HG03354 (cell line): ENCODE measurements at regions not wholly inside any gene's neighbourhood (a gene's known extent, or its start where the extent isn't known, plus 50 kb on each side); places are given as distances from the start of the nearest gene placed in this dataset.
"Not testable (repeated sequence)": the region's sequence is repeated elsewhere in the genome, so short reads cannot be mapped to it uniquely, and the experiment has no call there.

Source experiments
- ATAC-seq: cut with Tn5 transposase; IDR thresholded peaks from one replicate; pipeline ENCODE4 v1.9.1; 2021; ENCODE audit warnings: mild to moderate bottlenecking; ENCODE audit not compliant: unreplicated experiment, poor library complexity, severe bottlenecking

DNA sequence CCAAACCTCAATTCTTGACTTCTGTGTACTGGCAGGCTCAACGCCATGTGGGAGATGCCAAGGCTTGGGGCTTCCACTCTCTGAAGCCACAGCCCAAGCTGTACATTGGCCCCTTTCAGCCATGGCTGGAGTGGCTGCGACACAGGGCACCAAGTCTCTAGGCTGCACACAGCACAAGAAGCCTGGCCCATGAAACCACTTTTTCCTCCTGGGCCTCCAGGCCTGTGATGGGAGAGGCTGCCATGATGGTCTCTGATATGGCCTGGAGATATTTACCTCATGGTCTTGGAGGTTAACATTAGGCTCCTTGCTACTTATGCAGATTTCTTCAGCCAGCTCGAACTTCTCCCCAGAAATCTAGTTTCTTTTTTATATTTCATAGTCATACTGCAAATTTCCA, 724.1 kb downstream of the RNF144A start:
- ATAC-seq, result not testable (repeated sequence)

GRCh38 chr2:7646024-7646423, 728.8 kb downstream of the RNF144A start:
- no peak for ATAC-seq

GRCh38 chr2:7646661-7647060, 729.4 kb downstream of the RNF144A start:
- ATAC-seq, result no peak

DNA sequence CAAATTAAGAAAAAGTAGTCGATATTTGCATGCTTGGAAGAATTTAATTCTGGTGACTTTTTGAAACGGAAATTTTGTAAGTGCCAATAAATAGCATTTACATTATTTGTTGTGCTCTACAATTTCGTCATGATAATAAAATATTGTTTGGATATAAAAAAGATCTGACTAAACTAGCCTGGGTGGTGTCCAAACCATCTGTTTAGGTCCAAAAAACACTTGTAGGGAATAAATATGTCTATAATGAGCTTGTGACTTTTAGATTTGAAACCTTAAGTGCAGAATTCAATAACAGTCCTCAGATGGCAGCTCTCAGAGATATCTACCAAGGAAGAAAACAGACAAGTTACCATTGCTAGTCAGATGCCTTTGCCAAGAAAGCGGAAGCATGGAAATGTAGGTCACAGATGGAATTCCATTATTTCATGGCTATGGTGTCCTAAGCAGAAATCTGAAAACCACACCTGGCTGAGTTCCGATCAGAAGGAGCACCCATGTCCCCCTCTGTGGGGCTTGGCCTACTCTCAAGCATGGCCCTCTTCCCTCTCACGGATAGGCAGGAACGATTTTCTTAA, 731.1 kb downstream of the RNF144A start:
- ATAC-seq, result no peak

- no peak for ATAC-seq
Measured at GRCh38 chr2:7649461-7650228, 732.4 kb downstream of the RNF144A start.

DNA sequence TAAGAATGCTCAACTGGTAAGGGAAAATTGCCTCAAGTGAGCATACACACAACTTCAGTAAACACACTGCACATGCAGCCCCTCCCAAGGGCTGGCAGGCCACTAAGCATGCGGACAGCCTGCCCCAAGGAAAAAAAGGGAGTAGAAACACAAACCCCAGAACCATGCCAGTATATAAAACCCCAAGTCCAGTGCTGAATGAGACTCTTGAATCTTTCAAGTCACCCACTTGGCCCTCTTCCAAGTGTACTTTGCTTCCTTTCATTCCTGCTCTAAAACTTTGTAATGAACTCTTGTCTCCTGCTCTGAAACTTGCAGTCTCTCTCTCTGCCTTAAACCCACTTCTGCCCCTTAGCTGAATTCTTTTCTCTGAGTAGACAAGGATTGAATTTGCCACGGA, 736.4 kb downstream of the RNF144A start:
- ATAC-seq, result no peak

- no peak for ATAC-seq
Measured at GRCh38 chr2:7655629-7656028, 738.4 kb downstream of the RNF144A start.

DNA sequence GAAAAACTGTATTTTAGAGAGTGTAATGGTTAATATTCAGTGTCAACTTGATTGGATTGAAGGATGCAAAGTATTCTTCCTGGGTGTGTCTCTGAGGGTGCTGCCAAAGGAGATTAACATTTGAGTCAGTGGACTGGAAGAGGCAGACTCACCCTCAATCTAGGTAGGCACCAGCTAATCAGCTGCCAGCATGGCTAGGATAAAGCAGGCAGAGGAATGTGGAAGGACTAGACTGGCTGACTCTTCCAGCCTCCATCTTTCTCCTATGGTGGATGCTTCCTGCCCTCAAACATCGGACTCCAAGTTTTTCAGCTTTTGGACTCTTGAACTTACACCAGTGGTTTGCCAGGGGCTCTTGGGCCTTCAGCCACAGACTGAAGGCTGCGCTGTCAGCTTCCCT, 740.3 kb downstream of the RNF144A start:
- not testable (repeated sequence) for ATAC-seq

DNA sequence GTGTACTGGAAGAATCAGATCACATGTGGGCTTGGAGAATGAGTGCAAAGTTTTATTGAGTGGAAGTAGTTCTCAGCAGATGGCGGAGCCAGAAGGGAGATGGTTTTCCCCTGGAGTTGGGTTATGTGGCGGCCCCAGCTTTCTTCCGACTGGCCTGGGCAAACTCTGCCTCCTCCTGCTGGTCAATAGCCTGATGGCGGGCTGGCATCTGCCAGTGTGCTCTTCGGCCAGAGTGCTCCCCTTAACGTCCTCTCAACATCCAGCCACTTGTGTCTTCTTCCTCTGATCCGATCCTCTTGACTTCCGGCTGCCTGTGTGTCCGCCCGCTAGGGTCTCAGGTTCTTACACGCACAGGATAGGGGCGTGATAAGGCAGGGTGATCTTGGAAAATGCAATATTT, 741.3 kb downstream of the RNF144A start:
- no peak for ATAC-seq

DNA sequence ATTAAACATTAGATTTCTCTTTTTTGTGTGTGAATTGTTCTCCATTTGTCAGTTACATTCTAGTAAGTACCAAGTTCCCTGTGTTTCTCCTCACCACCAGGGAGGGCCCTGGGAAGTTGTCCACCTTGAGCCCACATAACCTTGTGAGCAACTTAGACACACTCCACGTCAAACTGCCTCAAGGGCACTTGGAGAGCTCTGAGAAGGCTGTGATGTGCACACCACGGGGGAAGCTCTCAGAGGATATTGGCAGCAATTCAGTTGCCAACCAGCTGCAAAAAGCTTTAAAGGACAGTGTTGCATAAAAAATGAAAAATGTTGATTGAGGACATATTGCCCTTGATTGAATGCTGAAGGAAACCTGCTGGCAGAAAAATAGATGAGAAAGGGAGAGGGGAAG, 743.6 kb downstream of the RNF144A start:
- ATAC-seq, result no peak

- no peak for ATAC-seq
Measured at GRCh38 chr2:7661502-7661901, 744.3 kb downstream of the RNF144A start.

DNA sequence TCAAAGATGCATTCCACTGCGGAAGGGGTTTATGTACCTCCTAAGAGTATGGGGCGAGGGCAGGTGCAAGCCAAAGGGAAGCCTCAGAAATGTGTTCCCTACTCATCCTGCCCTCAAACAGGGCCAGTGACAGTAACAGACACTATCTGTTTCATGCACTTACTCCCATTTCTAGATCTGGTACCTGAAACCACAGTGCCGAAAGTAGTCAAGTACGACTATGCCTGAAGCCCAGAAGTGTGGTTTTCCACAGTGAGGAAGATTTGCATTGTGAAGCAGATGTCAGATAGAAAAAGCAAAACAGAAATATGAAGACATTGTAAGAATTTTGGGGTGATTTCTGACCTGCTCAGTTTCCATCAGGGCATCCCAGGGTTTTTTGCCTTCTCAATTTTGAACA, 748.7 kb downstream of the RNF144A start:
- ATAC-seq, result peak; percentile 62

GRCh38 chr2:7666596-7667259, 749.5 kb downstream of the RNF144A start:
- ATAC-seq, result no peak

GRCh38 chr2:7667260-7667757, 750.1 kb downstream of the RNF144A start:
- ATAC-seq, result no peak

- no peak for ATAC-seq
Measured at GRCh38 chr2:7670905-7671641, 753.9 kb downstream of the RNF144A start.

GRCh38 chr2:7672027-7672684, 754.9 kb downstream of the RNF144A start:
- ATAC-seq, result no peak

- no peak for ATAC-seq
Measured at GRCh38 chr2:7672685-7673071, 755.5 kb downstream of the RNF144A start.

DNA sequence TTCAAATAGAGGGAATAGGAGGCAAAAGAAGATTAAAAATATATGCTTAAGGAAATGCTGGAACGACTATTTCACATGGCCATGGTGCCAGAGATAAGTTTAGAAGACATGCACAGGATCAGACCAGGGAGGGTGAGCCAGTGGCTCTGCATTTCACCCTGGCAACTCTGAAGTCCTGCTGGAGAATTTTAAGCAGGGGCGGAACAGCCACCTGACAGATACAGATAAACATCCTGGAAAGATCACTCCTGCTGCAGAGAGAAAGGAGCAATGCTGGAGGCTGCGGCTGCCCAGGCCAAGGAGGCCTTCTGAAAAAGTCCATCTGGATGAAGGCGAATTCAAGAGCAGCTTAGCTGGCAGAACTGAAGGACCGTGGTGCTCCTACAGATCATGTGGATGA, 755.9 kb downstream of the RNF144A start:
- no peak for ATAC-seq

DNA sequence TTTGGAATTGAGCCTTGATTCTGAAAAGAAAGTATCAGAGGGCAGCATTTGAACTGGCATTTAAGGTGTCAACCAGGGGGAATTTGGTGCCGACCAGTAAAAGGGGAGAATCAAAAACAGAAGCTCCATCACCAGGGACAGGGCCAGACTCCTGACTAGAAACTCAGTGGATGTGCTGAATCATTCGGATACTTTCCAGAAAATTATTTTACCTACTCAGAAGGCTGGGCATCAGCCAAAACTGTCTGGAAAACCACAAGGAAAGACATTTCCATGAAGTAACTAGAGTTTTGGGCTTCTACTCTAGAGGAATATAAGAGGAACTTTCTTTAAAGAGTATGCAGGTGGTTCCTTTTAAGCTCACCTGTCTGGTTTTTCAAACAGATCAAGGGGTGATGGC, 756.6 kb downstream of the RNF144A start:
- no peak for ATAC-seq

DNA sequence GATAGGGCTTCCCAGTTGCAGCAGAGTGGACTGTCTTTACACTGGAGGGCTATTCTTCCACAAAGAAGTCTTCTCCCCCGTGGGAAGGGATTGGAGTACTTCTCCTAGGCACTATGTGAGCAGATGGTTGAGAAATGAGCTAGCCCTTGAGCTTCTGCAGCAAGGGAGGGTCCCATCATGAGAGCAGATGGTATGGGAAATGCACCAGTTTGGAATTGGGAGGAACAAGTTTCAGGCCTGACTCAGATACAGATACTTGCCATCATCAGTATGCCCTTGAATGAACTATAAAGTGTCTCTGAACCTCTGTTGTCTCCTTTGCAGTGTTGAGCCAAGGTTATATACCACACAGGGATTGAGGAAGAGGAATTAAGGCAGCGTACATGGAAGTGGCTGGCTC, 757.4 kb downstream of the RNF144A start:
- ATAC-seq, result no peak
